ENCODE measurements at regions not wholly inside any gene's neighbourhood (a gene's known extent, or its start where the extent isn't known, plus 50 kb on each side); places are given as distances from the start of the nearest gene placed in this dataset.

DNA sequence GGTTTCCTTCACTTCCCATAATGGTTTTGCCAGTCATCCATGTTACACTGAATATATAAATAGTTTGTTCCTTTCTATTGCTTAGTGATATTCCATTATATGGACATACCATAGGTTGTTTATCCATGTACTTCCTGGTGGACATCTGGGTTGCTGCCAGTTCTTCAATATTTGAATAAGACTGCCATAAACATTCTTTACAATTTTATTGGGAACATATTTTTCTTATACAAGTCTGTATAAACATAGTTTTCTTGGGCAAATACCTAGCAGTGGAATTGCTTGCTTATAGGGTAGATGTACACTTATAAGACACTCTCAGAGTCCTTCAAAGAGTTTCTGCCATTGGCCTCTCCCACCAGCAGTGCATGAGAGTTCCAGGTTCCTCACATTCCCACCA is 231.4 kb downstream of the OPA1 start:
- in situ Hi-C loops (cut with HindIII; ENCODE audit: low sequenced_read_pairs): no loop called here

GRCh38 chr3:193825617-193826016 is 232.6 kb downstream of the OPA1 start:
- no peak for DNase-seq (ENCODE audit: low read depth, low spot score)
- no peak overlapping the region for H3K4me3 ChIP-seq (ENCODE audit: low read depth, low read length)
- TF ChIP-seq, protein P1, sequence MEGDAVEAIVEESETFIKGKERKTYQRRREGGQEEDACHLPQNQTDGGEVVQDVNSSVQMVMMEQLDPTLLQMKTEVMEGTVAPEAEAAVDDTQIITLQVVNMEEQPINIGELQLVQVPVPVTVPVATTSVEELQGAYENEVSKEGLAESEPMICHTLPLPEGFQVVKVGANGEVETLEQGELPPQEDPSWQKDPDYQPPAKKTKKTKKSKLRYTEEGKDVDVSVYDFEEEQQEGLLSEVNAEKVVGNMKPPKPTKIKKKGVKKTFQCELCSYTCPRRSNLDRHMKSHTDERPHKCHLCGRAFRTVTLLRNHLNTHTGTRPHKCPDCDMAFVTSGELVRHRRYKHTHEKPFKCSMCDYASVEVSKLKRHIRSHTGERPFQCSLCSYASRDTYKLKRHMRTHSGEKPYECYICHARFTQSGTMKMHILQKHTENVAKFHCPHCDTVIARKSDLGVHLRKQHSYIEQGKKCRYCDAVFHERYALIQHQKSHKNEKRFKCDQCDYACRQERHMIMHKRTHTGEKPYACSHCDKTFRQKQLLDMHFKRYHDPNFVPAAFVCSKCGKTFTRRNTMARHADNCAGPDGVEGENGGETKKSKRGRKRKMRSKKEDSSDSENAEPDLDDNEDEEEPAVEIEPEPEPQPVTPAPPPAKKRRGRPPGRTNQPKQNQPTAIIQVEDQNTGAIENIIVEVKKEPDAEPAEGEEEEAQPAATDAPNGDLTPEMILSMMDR (IDR thresholded peaks at IDR 0.05; ENCODE audit: low read depth, low read length): no peak

More for the DNA sequence above, 231.4 kb downstream of the OPA1 start:
- TF ChIP-seq, protein P1 (IDR thresholded peaks at IDR 0.05; ENCODE audit: low read depth, low read length): no peak
- no peak overlapping the region for H3K4me3 ChIP-seq (ENCODE audit: low read depth, low read length)
- no peak for DNase-seq (ENCODE audit: low read depth, low spot score)

GRCh38 chr3:193826159-193826795 is 233.3 kb downstream of the OPA1 start:
- no peak overlapping the region for H3K4me3 ChIP-seq (ENCODE audit: low read depth, low read length)
- TF ChIP-seq, protein P1 (IDR thresholded peaks at IDR 0.05; ENCODE audit: low read depth, low read length): peak; percentile 36
- in situ Hi-C loops (cut with HindIII; ENCODE audit: low sequenced_read_pairs): no loop called here
- DNase-seq (ENCODE audit: low read depth, low spot score): peak; percentile 86

More at GRCh38 chr3:193825617-193826016, 232.6 kb downstream of the OPA1 start:
- in situ Hi-C loops (cut with HindIII; ENCODE audit: low sequenced_read_pairs): no loop called here

DNA sequence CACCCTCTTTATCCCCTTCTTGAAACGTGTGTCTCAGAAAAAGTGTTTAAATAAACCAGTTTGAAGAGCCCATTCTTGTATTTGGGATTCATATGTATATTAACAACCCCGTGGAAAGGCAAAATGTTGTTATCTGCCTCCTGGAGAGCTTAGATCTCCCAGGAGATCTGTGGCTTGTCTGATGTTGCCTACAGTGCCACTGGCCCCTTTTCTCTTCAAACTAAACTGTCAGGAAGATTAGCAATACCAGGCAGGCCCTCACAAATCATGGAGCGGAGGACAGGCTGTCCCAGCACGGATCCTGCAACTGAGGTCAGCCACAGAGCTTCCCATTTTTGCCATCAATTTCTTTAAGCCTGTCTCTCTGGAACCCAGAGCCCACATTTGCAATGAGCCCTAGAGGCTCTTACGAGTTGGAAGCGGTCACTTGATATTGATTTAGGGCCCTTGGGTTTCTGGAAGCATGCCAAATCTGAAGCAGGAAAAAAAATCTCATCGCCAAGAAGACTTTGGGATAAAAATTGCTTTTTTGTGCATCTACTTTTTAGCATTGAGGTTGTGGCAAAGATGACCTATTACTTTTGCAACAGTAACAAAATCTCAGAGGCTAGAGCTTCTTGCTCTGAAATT is 234.1 kb downstream of the OPA1 start:
- in situ Hi-C loops (cut with HindIII; ENCODE audit: low sequenced_read_pairs): no loop called here
- TF ChIP-seq, protein P1 (IDR thresholded peaks at IDR 0.05; ENCODE audit: low read depth, low read length): no peak

GRCh38 chr3:193827871-193828270 is 234.9 kb downstream of the OPA1 start:
- no peak for DNase-seq (ENCODE audit: low read depth, low spot score)
- TF ChIP-seq, protein P1 (IDR thresholded peaks at IDR 0.05; ENCODE audit: low read depth, low read length): no peak
- in situ Hi-C loops (cut with HindIII; ENCODE audit: low sequenced_read_pairs): no loop called here
- H3K4me3 ChIP-seq (ENCODE audit: low read depth, low read length): no peak overlapping the region

More for the DNA sequence above, 234.1 kb downstream of the OPA1 start:
- DNase-seq (ENCODE audit: low read depth, low spot score): peak; percentile 14
- H3K4me3 ChIP-seq (ENCODE audit: low read depth, low read length): no peak overlapping the region

DNA sequence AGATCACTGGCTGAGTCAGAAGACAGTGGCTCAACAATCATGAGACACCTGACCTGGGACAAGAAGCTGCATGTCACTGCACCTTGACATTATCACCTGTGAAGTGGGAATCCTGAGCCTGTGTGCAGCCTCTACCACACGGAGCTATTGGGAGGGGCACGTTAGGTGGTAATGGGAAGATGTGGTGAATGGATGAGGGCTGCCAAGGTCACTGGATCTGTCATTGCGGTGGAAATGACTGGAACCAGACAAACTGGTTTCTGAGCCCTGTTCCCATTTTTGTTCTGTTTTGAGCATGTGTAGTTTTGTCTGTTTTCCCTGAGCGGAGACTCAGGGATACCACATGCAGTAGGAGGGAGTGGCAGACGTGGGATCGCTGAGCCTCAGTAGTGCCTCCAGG is 235.5 kb downstream of the OPA1 start:
- no peak for DNase-seq (ENCODE audit: low read depth, low spot score)
- TF ChIP-seq, protein P1 (IDR thresholded peaks at IDR 0.05; ENCODE audit: low read depth, low read length): no peak
- in situ Hi-C loops (cut with HindIII; ENCODE audit: low sequenced_read_pairs): no loop called here
- no peak overlapping the region for H3K4me3 ChIP-seq (ENCODE audit: low read depth, low read length)

Measured in astrocyte of the spinal cord (primary cell).